ENCODE measurements at regions not wholly inside any gene's neighbourhood (a gene's known extent, or its start where the extent isn't known, plus 50 kb on each side); places are given as distances from the start of the nearest gene placed in this dataset.

GRCh38 chr16:52074133-52074532 is 472.8 kb downstream of the TOX3 start:
- no peaks in the 10 kb centered on the region for H3K9me3 ChIP-seq (ENCODE audit: low read depth, low read length)
- no peak overlapping the region for H3K4me3 ChIP-seq
- no peak overlapping the region for H3K9ac ChIP-seq (ENCODE audit: insufficient read length)
- no peak for DNase-seq (ENCODE audit: low read depth, low spot score)
- TF ChIP-seq FOXP2 (optimal IDR thresholded peaks at IDR 0.05; ENCODE audit: control extremely low read depth, extremely low read length, insufficient read depth) = no peak
- no peak for TF ChIP-seq POLR2AphosphoS5 (IDR thresholded peaks at IDR 0.05; ENCODE audit: borderline replicate concordance, low read depth, low read length)
- no peak for TF ChIP-seq EZH2 (IDR thresholded peaks at IDR 0.05)
- H3K27ac ChIP-seq = no peak overlapping the region
- no peaks in the 10 kb centered on the region for H3K36me3 ChIP-seq (ENCODE audit: insufficient read depth, low read length)

DNA sequence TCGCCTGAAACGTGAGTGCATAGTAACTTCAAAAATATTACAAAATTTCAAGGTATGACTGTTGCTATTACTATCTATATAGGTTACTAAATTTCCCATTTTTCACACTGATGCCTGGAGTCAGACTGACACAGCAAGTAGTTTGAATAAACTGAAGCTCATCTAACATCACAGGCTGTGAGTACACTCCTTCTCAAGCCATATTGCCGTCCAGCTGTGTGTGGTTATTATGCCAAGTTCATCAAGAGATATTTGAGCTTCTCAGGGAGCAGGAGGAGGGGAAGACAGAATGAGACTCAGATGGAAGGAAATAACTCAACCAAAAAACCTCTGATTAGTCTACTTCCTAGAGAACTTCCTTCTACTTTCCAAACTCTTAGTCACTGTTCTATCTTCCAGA is 473.9 kb downstream of the TOX3 start:
- H3K9ac ChIP-seq (ENCODE audit: insufficient read length) = no peak overlapping the region
- TF ChIP-seq POLR2AphosphoS5 (IDR thresholded peaks at IDR 0.05; ENCODE audit: borderline replicate concordance, low read depth, low read length) (no peak), FOXP2 (optimal IDR thresholded peaks at IDR 0.05; ENCODE audit: control extremely low read depth, extremely low read length, insufficient read depth) (no peak), EZH2 (IDR thresholded peaks at IDR 0.05) (no peak)
- no peaks in the 10 kb centered on the region for H3K36me3 ChIP-seq (ENCODE audit: insufficient read depth, low read length)
- H3K9me3 ChIP-seq (ENCODE audit: low read depth, low read length) = no peaks in the 10 kb centered on the region
- H3K4me3 ChIP-seq = no peak overlapping the region
- H3K27ac ChIP-seq = no peak overlapping the region
- no peak for DNase-seq (ENCODE audit: low read depth, low spot score)

DNA sequence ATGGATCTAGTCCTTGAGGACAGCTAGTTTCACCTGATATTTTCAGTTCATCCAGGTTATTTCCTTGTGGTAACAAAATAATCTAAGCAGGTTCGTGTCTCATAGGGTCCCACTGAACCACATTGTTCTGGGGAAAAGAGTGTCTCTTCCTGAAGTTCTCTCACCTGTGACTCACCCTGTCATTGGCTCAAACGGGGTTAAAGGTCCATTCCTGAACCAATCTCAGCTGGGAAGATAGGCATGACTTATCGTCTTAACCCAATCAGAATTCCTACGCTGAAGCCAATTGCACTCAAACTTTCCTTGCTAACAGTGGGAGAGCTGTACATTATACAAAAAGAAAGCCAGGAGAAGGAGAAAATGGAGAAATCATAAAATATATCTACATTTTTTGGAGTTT is 475.8 kb downstream of the TOX3 start:
- Histone ChIP-seq H3K9me3 (ENCODE audit: low read depth, low read length) (no peaks in the 10 kb centered on the region), H3K4me3 (no peak overlapping the region), H3K27ac (no peak overlapping the region), H3K36me3 (ENCODE audit: insufficient read depth, low read length) (no peaks in the 10 kb centered on the region), H3K9ac (ENCODE audit: insufficient read length) (no peak overlapping the region)
- DNase-seq (ENCODE audit: low read depth, low spot score) = no peak
- TF ChIP-seq FOXP2 (optimal IDR thresholded peaks at IDR 0.05; ENCODE audit: control extremely low read depth, extremely low read length, insufficient read depth) = no peak
- no peak for TF ChIP-seq EZH2 (IDR thresholded peaks at IDR 0.05)
- TF ChIP-seq POLR2AphosphoS5 (IDR thresholded peaks at IDR 0.05; ENCODE audit: borderline replicate concordance, low read depth, low read length) = no peak

- TF ChIP-seq POLR2AphosphoS5 (IDR thresholded peaks at IDR 0.05; ENCODE audit: borderline replicate concordance, low read depth, low read length) = no peak
- H3K9ac ChIP-seq (ENCODE audit: insufficient read length) = no peak overlapping the region
- H3K9me3 ChIP-seq (ENCODE audit: low read depth, low read length) = no peaks in the 10 kb centered on the region
- no peak overlapping the region for H3K4me3 ChIP-seq
- no peak overlapping the region for H3K27ac ChIP-seq
- DNase-seq (ENCODE audit: low read depth, low spot score) = no peak
- H3K36me3 ChIP-seq (ENCODE audit: insufficient read depth, low read length) = no peaks in the 10 kb centered on the region
Observed at GRCh38 chr16:52070341-52071057, 476.4 kb downstream of the TOX3 start.

- Histone ChIP-seq H3K9ac (ENCODE audit: insufficient read length) (no peak overlapping the region), H3K36me3 (ENCODE audit: insufficient read depth, low read length) (no peaks in the 10 kb centered on the region), H3K9me3 (ENCODE audit: low read depth, low read length) (no peaks in the 10 kb centered on the region), H3K27ac (no peak overlapping the region), H3K4me3 (no peak overlapping the region)
- no peak for TF ChIP-seq POLR2AphosphoS5 (IDR thresholded peaks at IDR 0.05; ENCODE audit: borderline replicate concordance, low read depth, low read length)
- TF ChIP-seq EZH2 (IDR thresholded peaks at IDR 0.05) = no peak
- no peak for TF ChIP-seq FOXP2 (optimal IDR thresholded peaks at IDR 0.05; ENCODE audit: control extremely low read depth, extremely low read length, insufficient read depth)
- no peak for DNase-seq (ENCODE audit: low read depth, low spot score)
Observed at GRCh38 chr16:52069866-52070265, 477.1 kb downstream of the TOX3 start.

DNA sequence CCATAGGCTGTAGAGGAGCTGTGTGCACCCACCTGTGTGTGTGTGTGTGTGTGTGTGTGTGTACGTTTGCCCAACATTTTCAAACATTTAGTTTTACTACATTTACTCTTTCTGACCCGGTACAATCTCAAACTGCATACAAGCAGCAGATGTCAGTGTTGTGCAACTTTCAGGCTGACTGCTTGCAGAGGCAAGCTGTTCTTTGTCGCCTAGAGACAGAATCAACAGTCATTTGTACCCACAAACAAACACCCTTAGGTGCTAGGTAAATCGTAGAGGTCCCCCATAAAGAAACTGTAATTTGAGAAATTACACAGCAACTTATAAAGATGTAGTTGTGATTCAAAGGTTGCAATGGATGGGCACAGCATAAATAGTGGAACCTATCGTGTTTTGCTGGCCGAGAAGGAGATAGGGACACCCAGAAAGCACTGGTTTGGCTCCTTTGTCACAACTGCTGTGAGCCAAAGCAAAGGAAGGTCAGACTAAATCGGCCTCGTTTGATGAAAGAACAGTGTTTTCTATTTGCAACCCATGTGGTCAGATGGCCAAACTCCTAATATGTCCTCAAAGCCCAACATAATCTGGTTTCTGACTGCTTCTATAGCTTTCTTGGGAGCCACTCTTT is 478.4 kb downstream of the TOX3 start:
- Histone ChIP-seq H3K9ac (ENCODE audit: insufficient read length) (no peak overlapping the region), H3K27ac (no peak overlapping the region), H3K9me3 (ENCODE audit: low read depth, low read length) (no peaks in the 10 kb centered on the region), H3K36me3 (ENCODE audit: insufficient read depth, low read length) (no peaks in the 10 kb centered on the region), H3K4me3 (no peak overlapping the region)
- no peak for DNase-seq (ENCODE audit: low read depth, low spot score)
- TF ChIP-seq FOXP2 (optimal IDR thresholded peaks at IDR 0.05; ENCODE audit: control extremely low read depth, extremely low read length, insufficient read depth) = no peak
- no peak for TF ChIP-seq POLR2AphosphoS5 (IDR thresholded peaks at IDR 0.05; ENCODE audit: borderline replicate concordance, low read depth, low read length)
- TF ChIP-seq EZH2 (IDR thresholded peaks at IDR 0.05) = no peak

- TF ChIP-seq EZH2 (IDR thresholded peaks at IDR 0.05) (no peak), POLR2AphosphoS5 (IDR thresholded peaks at IDR 0.05; ENCODE audit: borderline replicate concordance, low read depth, low read length) (no peak), FOXP2 (optimal IDR thresholded peaks at IDR 0.05; ENCODE audit: control extremely low read depth, extremely low read length, insufficient read depth) (no peak)
- Histone ChIP-seq H3K9me3 (ENCODE audit: low read depth, low read length) (no peaks in the 10 kb centered on the region), H3K27ac (no peak overlapping the region)
Observed at GRCh38 chr16:52066962-52067361, 480.0 kb downstream of the TOX3 start.

DNA sequence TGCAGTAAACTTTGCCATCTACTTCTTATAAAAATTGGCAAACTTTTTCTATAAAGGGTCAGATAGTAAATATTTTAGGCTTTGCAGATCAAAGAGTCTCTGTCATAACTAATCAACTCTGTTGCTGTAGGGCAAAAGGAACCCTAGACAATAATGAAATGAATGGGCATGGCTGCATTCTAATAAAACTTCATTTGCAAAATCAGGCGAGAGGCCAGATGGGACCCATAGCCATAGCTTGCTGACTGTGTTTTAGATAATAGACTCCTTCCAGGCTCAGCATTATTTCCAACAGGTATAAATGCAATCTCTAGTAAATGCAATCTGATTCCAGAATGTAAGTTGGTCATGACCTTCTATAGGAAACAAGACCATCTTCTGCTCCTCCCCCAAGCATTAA is 490.7 kb downstream of the TOX3 start:
- H3K4me3 ChIP-seq = no peak overlapping the region
- no peaks in the 10 kb centered on the region for H3K9me3 ChIP-seq (ENCODE audit: low read depth, low read length)
- no peaks in the 10 kb centered on the region for H3K36me3 ChIP-seq (ENCODE audit: insufficient read depth, low read length)
- H3K9ac ChIP-seq (ENCODE audit: insufficient read length) = no peak overlapping the region
- TF ChIP-seq FOXP2 (optimal IDR thresholded peaks at IDR 0.05; ENCODE audit: control extremely low read depth, extremely low read length, insufficient read depth) (no peak), POLR2AphosphoS5 (IDR thresholded peaks at IDR 0.05; ENCODE audit: borderline replicate concordance, low read depth, low read length) (no peak), EZH2 (IDR thresholded peaks at IDR 0.05) (no peak)
- no peak overlapping the region for H3K27ac ChIP-seq
- no peak for DNase-seq (ENCODE audit: low read depth, low spot score)

More at GRCh38 chr16:52066962-52067361, 480.0 kb downstream of the TOX3 start:
- no peak overlapping the region for H3K9ac ChIP-seq (ENCODE audit: insufficient read length)
- no peak for DNase-seq (ENCODE audit: low read depth, low spot score)
- H3K4me3 ChIP-seq = no peak overlapping the region
- no peaks in the 10 kb centered on the region for H3K36me3 ChIP-seq (ENCODE audit: insufficient read depth, low read length)

All from SK-N-MC (cell line).